DND-41 (cell line): ENCODE measurements at regions not wholly inside any gene's neighbourhood (a gene's known extent, or its start where the extent isn't known, plus 50 kb on each side); places are given as distances from the start of the nearest gene placed in this dataset.

Experiments
- CTCF ChIP-seq: IDR thresholded peaks from 2 replicates; pipeline ENCODE4 v1.5.1; 2012; ENCODE audit warnings: borderline replicate concordance, low read length, moderate library complexity, mild to moderate bottlenecking; ENCODE audit not compliant: poor library complexity, severe bottlenecking; ENCODE audit errors: extremely low read depth
- EZH2 ChIP-seq: IDR thresholded peaks from 3 replicates; pipeline ENCODE4 v1.6.1; 2012; ENCODE audit warnings: borderline replicate concordance, low read depth, mild to moderate bottlenecking, moderate library complexity, low read length, inconsistent platforms; ENCODE audit not compliant: severe bottlenecking

GRCh38 chr2:2793514-2793913 is 462.4 kb upstream of the MYT1L start:
- TF ChIP-seq EZH2 (no peak), CTCF (no peak)
